ENCODE measurements at regions not wholly inside any gene's neighbourhood (a gene's known extent, or its start where the extent isn't known, plus 50 kb on each side); places are given as distances from the start of the nearest gene placed in this dataset.
A peak's percentile ranks its signal among the peaks of the same experiment; 100 is the strongest.
"Not testable (repeated sequence)": the region's sequence is repeated elsewhere in the genome, so short reads cannot be mapped to it uniquely, and the experiment has no call there.

GRCh38 chr20:30900080-30900719 lies 357.3 kb upstream of the DEFB115 start:
- CTCF ChIA-PET (ENCODE audit: partially characterized antibody); H3K36me3 Mint-ChIP-seq; H3K27me3 Mint-ChIP-seq; H3K27ac Mint-ChIP-seq; POLR2A ChIA-PET (ENCODE audit: partially characterized antibody); intact Hi-C loops (cut with micrococcal nuclease); H3K4me3 Mint-ChIP-seq; H3K36me3 ChIP-seq (ENCODE audit: insufficient read depth, low read length); H3K27me3 ChIP-seq (ENCODE audit: insufficient read depth, low read length); H3K27ac ChIP-seq (ENCODE audit: low read depth, low read length); H3K4me1 Mint-ChIP-seq; H3K4me3 ChIP-seq (ENCODE audit: low read length in 2 of 2); H3K4me1 ChIP-seq (ENCODE audit: insufficient read depth, low read length); H3K9me3 ChIP-seq (ENCODE audit: control insufficient read depth in 1 of 2, low read length in 2 of 2); DNase-seq: not testable (repeated sequence)
- peaks cover 0 to 17% (median 8%) of the 10 kb centered on the region in 8 donors for H3K9me3 Mint-ChIP-seq

GRCh38 chr20:30905231-30905630 lies 352.2 kb upstream of the DEFB115 start:
- H3K27ac ChIP-seq (ENCODE audit: low read depth, low read length); H3K27ac Mint-ChIP-seq; DNase-seq; H3K4me1 Mint-ChIP-seq; H3K4me3 Mint-ChIP-seq; POLR2A ChIA-PET (ENCODE audit: partially characterized antibody); H3K27me3 Mint-ChIP-seq; H3K27me3 ChIP-seq (ENCODE audit: insufficient read depth, low read length); CTCF ChIA-PET (ENCODE audit: partially characterized antibody); H3K4me1 ChIP-seq (ENCODE audit: insufficient read depth, low read length); intact Hi-C loops (cut with micrococcal nuclease); H3K36me3 ChIP-seq (ENCODE audit: insufficient read depth, low read length); H3K4me3 ChIP-seq (ENCODE audit: low read length in 2 of 2); H3K9me3 ChIP-seq (ENCODE audit: control insufficient read depth in 1 of 2, low read length in 2 of 2); H3K36me3 Mint-ChIP-seq: not testable (repeated sequence)
- H3K9me3 Mint-ChIP-seq, result peaks cover 0 to 42% (median 23%) of the 10 kb centered on the region in 8 donors

GRCh38 chr20:30910937-30911725 lies 346.3 kb upstream of the DEFB115 start:
- H3K4me1 ChIP-seq (ENCODE audit: insufficient read depth, low read length), result no peaks in the 10 kb centered on the region
- intact Hi-C loops (cut with micrococcal nuclease), result no loop called here
- H3K27me3 ChIP-seq (ENCODE audit: insufficient read depth, low read length), result no peaks in the 10 kb centered on the region
- no peak for DNase-seq
- peaks cover 0 to 7% (median 4%) of the 10 kb centered on the region in 4 donors for H3K4me1 Mint-ChIP-seq
- no peak overlapping the region for H3K4me3 ChIP-seq (ENCODE audit: low read length in 2 of 2)
- peak overlapping the region in 1 of 7 donors; percentile 65 for H3K27ac Mint-ChIP-seq
- H3K4me3 Mint-ChIP-seq, result no peak overlapping the region
- no peak overlapping the region for H3K27ac ChIP-seq (ENCODE audit: low read depth, low read length)
- POLR2A ChIA-PET (ENCODE audit: partially characterized antibody), result no interaction called here
- H3K36me3 Mint-ChIP-seq, result peaks cover 0 to 6% of the 10 kb centered on the region in 2 donors
- no peaks in the 10 kb centered on the region for H3K36me3 ChIP-seq (ENCODE audit: insufficient read depth, low read length)
- H3K9me3 ChIP-seq (ENCODE audit: control insufficient read depth in 1 of 2, low read length in 2 of 2), result no peaks in the 10 kb centered on the region
- H3K27me3 Mint-ChIP-seq, result peaks cover 8 to 11% of the 10 kb centered on the region in 2 donors
- CTCF ChIA-PET (ENCODE audit: partially characterized antibody), result no interaction called here
- peaks cover 0 to 55% (median 36%) of the 10 kb centered on the region in 8 donors for H3K9me3 Mint-ChIP-seq

GRCh38 chr20:30911832-30912660 lies 345.4 kb upstream of the DEFB115 start:
- H3K36me3 Mint-ChIP-seq; H3K27me3 ChIP-seq (ENCODE audit: insufficient read depth, low read length); H3K27ac Mint-ChIP-seq; H3K4me3 ChIP-seq (ENCODE audit: low read length in 2 of 2); H3K4me1 ChIP-seq (ENCODE audit: insufficient read depth, low read length); DNase-seq; H3K4me1 Mint-ChIP-seq; H3K27ac ChIP-seq (ENCODE audit: low read depth, low read length); H3K9me3 ChIP-seq (ENCODE audit: control insufficient read depth in 1 of 2, low read length in 2 of 2); CTCF ChIA-PET (ENCODE audit: partially characterized antibody); POLR2A ChIA-PET (ENCODE audit: partially characterized antibody); H3K36me3 ChIP-seq (ENCODE audit: insufficient read depth, low read length); intact Hi-C loops (cut with micrococcal nuclease): not testable (repeated sequence)
- H3K4me3 Mint-ChIP-seq, result peak overlapping the region in 1 of 8 donors; percentile 12
- H3K27me3 Mint-ChIP-seq, result peaks cover 8 to 11% of the 10 kb centered on the region in 2 donors
- H3K9me3 Mint-ChIP-seq, result peaks cover 0 to 51% (median 32%) of the 10 kb centered on the region in 8 donors

GRCh38 chr20:30912661-30913026 lies 344.8 kb upstream of the DEFB115 start:
- H3K36me3 ChIP-seq (ENCODE audit: insufficient read depth, low read length); H3K36me3 Mint-ChIP-seq; H3K27ac Mint-ChIP-seq; H3K4me1 ChIP-seq (ENCODE audit: insufficient read depth, low read length); DNase-seq; H3K9me3 ChIP-seq (ENCODE audit: control insufficient read depth in 1 of 2, low read length in 2 of 2); intact Hi-C loops (cut with micrococcal nuclease); H3K27ac ChIP-seq (ENCODE audit: low read depth, low read length); CTCF ChIA-PET (ENCODE audit: partially characterized antibody); POLR2A ChIA-PET (ENCODE audit: partially characterized antibody); H3K4me1 Mint-ChIP-seq; H3K27me3 ChIP-seq (ENCODE audit: insufficient read depth, low read length); H3K4me3 ChIP-seq (ENCODE audit: low read length in 2 of 2): not testable (repeated sequence)
- Mint-ChIP-seq H3K27me3 (peaks cover 8 to 11% of the 10 kb centered on the region in 2 donors), H3K9me3 (peaks cover 0 to 46% (median 30%) of the 10 kb centered on the region in 8 donors), H3K4me3 (peak overlapping the region in 2 of 8 donors; percentile 9 to 12)

GRCh38 chr20:30916404-30916803 lies 341.1 kb upstream of the DEFB115 start:
- H3K27me3 ChIP-seq (ENCODE audit: insufficient read depth, low read length); CTCF ChIA-PET (ENCODE audit: partially characterized antibody); H3K4me3 Mint-ChIP-seq; H3K27ac ChIP-seq (ENCODE audit: low read depth, low read length); DNase-seq; H3K4me3 ChIP-seq (ENCODE audit: low read length in 2 of 2); POLR2A ChIA-PET (ENCODE audit: partially characterized antibody); H3K36me3 ChIP-seq (ENCODE audit: insufficient read depth, low read length); H3K4me1 Mint-ChIP-seq; intact Hi-C loops (cut with micrococcal nuclease); H3K27ac Mint-ChIP-seq; H3K4me1 ChIP-seq (ENCODE audit: insufficient read depth, low read length); H3K36me3 Mint-ChIP-seq; H3K9me3 ChIP-seq (ENCODE audit: control insufficient read depth in 1 of 2, low read length in 2 of 2): not testable (repeated sequence)
- peaks cover 2 to 34% (median 18%) of the 10 kb centered on the region in 8 donors for H3K9me3 Mint-ChIP-seq
- peaks cover 8 to 11% of the 10 kb centered on the region in 2 donors for H3K27me3 Mint-ChIP-seq

- H3K9me3 Mint-ChIP-seq, result peaks cover 0 to 31% (median 14%) of the 10 kb centered on the region in 8 donors
- no peak overlapping the region for H3K27ac Mint-ChIP-seq
- H3K36me3 Mint-ChIP-seq, result peaks cover 0 to 1% of the 10 kb centered on the region in 2 donors
- Histone ChIP-seq H3K27ac (ENCODE audit: low read depth, low read length) (no peak overlapping the region), H3K4me1 (ENCODE audit: insufficient read depth, low read length) (no peaks in the 10 kb centered on the region), H3K36me3 (ENCODE audit: insufficient read depth, low read length) (no peaks in the 10 kb centered on the region), H3K4me3 (ENCODE audit: low read length in 2 of 2) (no peak overlapping the region), H3K27me3 (ENCODE audit: insufficient read depth, low read length) (no peaks in the 10 kb centered on the region), H3K9me3 (ENCODE audit: control insufficient read depth in 1 of 2, low read length in 2 of 2) (no peaks in the 10 kb centered on the region)
- no peaks in the 10 kb centered on the region for H3K27me3 Mint-ChIP-seq
- no peaks in the 10 kb centered on the region for H3K4me1 Mint-ChIP-seq
- intact Hi-C loops (cut with micrococcal nuclease), result no loop called here
- ChIA-PET POLR2A (ENCODE audit: partially characterized antibody) (no interaction called here), CTCF (ENCODE audit: partially characterized antibody) (no interaction called here)
- no peak for DNase-seq
- H3K4me3 Mint-ChIP-seq, result no peak overlapping the region
Observed at GRCh38 chr20:30919514-30920188, 337.8 kb upstream of the DEFB115 start.

All from CD4-positive, alpha-beta memory T cell (primary cell).